ENCODE measurements at regions not wholly inside any gene's neighbourhood (a gene's known extent, or its start where the extent isn't known, plus 50 kb on each side); places are given as distances from the start of the nearest gene placed in this dataset.

- Mint-ChIP-seq H3K27ac (no peak overlapping the region), H3K4me3 (no peak overlapping the region), H3K27me3 (no peaks in the 10 kb centered on the region), H3K4me1 (ENCODE audit: low read depth) (no peaks in the 10 kb centered on the region), H3K36me3 (ENCODE audit: low read depth) (no peaks in the 10 kb centered on the region), H3K9me3 (no peaks in the 10 kb centered on the region)
- ChIA-PET POLR2A (no interaction called here), CTCF (no interaction called here)
- no peak for TF ChIP-seq CTCF (IDR thresholded peaks at IDR 0.05)
- no peak for DNase-seq
- no peak for ATAC-seq
- intact Hi-C loops (cut with micrococcal nuclease) = no loop called here
These were observed 96.7 kb upstream of the NKX1-1 start for GRCh38 chr4:1502976-1503375.

- DNase-seq (no peak), ATAC-seq (no peak)
- CTCF ChIA-PET = no interaction called here
- no peaks in the 10 kb centered on the region for H3K27me3 Mint-ChIP-seq
- H3K9me3 Mint-ChIP-seq = no peaks in the 10 kb centered on the region
- no peak for TF ChIP-seq CTCF (IDR thresholded peaks at IDR 0.05)
- no peaks in the 10 kb centered on the region for H3K36me3 Mint-ChIP-seq (ENCODE audit: low read depth)
- H3K4me1 Mint-ChIP-seq (ENCODE audit: low read depth) = no peaks in the 10 kb centered on the region
- POLR2A ChIA-PET = no interaction called here
- intact Hi-C loops (cut with micrococcal nuclease) = no loop called here
- no peak overlapping the region for H3K27ac Mint-ChIP-seq
- no peak overlapping the region for H3K4me3 Mint-ChIP-seq
These were observed 96.3 kb upstream of the NKX1-1 start for GRCh38 chr4:1502501-1502886.

GRCh38 chr4:1501754-1502500 is 95.7 kb upstream of the NKX1-1 start:
- H3K27ac Mint-ChIP-seq = no peak overlapping the region
- CTCF ChIA-PET = no interaction called here
- POLR2A ChIA-PET = no interaction called here

GRCh38 chr4:1500966-1501753 is 94.9 kb upstream of the NKX1-1 start:
- H3K27me3 Mint-ChIP-seq = no peaks in the 10 kb centered on the region
- H3K36me3 Mint-ChIP-seq (ENCODE audit: low read depth) = no peaks in the 10 kb centered on the region
- TF ChIP-seq CTCF (IDR thresholded peaks at IDR 0.05) = no peak
- CTCF ChIA-PET = no interaction called here
- intact Hi-C loops (cut with micrococcal nuclease) = no loop called here
- DNase-seq (no peak), ATAC-seq (no peak)
- H3K27ac Mint-ChIP-seq = no peak overlapping the region
- H3K4me3 Mint-ChIP-seq = no peak overlapping the region
- H3K9me3 Mint-ChIP-seq = no peaks in the 10 kb centered on the region
- H3K4me1 Mint-ChIP-seq (ENCODE audit: low read depth) = no peaks in the 10 kb centered on the region
- POLR2A ChIA-PET = no interaction called here

More at GRCh38 chr4:1501754-1502500, 95.7 kb upstream of the NKX1-1 start:
- no peaks in the 10 kb centered on the region for H3K9me3 Mint-ChIP-seq
- TF ChIP-seq CTCF (IDR thresholded peaks at IDR 0.05) = no peak
- no peak overlapping the region for H3K4me3 Mint-ChIP-seq
- ATAC-seq = no peak
- intact Hi-C loops (cut with micrococcal nuclease) = no loop called here
- H3K36me3 Mint-ChIP-seq (ENCODE audit: low read depth) = no peaks in the 10 kb centered on the region
- H3K4me1 Mint-ChIP-seq (ENCODE audit: low read depth) = no peaks in the 10 kb centered on the region
- no peak for DNase-seq
- H3K27me3 Mint-ChIP-seq = no peaks in the 10 kb centered on the region

GRCh38 chr4:1500231-1500965 is 94.2 kb upstream of the NKX1-1 start:
- DNase-seq = no peak
- Mint-ChIP-seq H3K36me3 (ENCODE audit: low read depth) (no peaks in the 10 kb centered on the region), H3K4me1 (ENCODE audit: low read depth) (no peaks in the 10 kb centered on the region), H3K27me3 (no peaks in the 10 kb centered on the region), H3K4me3 (no peak overlapping the region), H3K27ac (no peak overlapping the region), H3K9me3 (no peaks in the 10 kb centered on the region)
- ATAC-seq = no peak
- CTCF ChIA-PET = no interaction called here
- POLR2A ChIA-PET = no interaction called here
- intact Hi-C loops (cut with micrococcal nuclease) = no loop called here
- TF ChIP-seq CTCF (IDR thresholded peaks at IDR 0.05) = no peak

All from activated CD8-positive, alpha-beta T cell treated with anti-CD3 and anti-CD28 coated beads for 36 hours (primary cell).